BE2C (cell line): ENCODE measurements at regions not wholly inside any gene's neighbourhood (a gene's known extent, or its start where the extent isn't known, plus 50 kb on each side); places are given as distances from the start of the nearest gene placed in this dataset.

ENCODE experiments used
- DNase-seq: peaks from one replicate; pipeline ENCODE4 v3.0.0-alpha.2; 2020
- H3K27me3 ChIP-seq: fragments of 250-450 bp; sonication (Bioruptor Pico); 2 replicates; pipeline ENCODE4 v1.5.1; 2020; ENCODE audit warnings: mild to moderate bottlenecking
- H3K36me3 ChIP-seq: fragments of 250-450 bp; sonication (Bioruptor Pico); 2 replicates; pipeline ENCODE4 v1.5.1; 2020; ENCODE audit warnings: mild to moderate bottlenecking
- H3K4me1 ChIP-seq: fragments of 250-450 bp; sonication (Bioruptor Pico); 2 replicates; pipeline ENCODE4 v1.5.1; 2020
- H3K4me3 ChIP-seq: 2 replicates; pipeline ENCODE4 v1.5.1; 2011; ENCODE audit warnings: low read depth, low read length
- H3K9me3 ChIP-seq: fragments of 250-450 bp; sonication (Bioruptor Pico); 2 replicates; pipeline ENCODE4 v1.5.1; 2020
- TF ChIP-seq, protein P1 (sequence below): IDR thresholded peaks from 2 replicates; pipeline ENCODE4 v1.5.1; 2012; ENCODE audit warnings: mild to moderate bottlenecking, low read depth, low read length

DNA sequence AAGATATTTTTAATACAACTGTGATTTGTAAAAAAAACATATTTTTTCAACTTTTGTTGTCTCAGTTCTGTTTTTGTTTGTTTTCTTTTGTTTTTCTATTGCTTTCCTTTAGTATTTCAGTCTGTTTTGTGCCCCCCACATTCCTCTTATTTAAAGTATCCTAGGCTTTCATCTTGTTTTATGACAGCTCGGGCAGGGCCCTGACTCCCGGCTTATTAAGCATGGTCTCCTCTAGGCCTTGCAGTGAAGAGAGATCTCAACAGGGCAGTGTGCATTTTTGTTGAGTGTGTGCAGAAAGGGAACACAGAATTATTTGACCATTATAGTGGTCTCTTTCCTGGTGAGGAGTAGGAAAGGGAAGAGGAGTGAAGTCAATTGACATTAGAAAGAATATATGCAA lies 110.2 kb upstream of the SLC38A4 start:
- DNase-seq, result no peak
- Histone ChIP-seq H3K4me3 (no peak overlapping the region), H3K36me3 (no peaks in the 10 kb centered on the region), H3K4me1 (no peaks in the 10 kb centered on the region), H3K9me3 (no peaks in the 10 kb centered on the region; the same call in 1 of the 2 replicates), H3K27me3 (no peaks in the 10 kb centered on the region)
- TF ChIP-seq, protein P1, sequence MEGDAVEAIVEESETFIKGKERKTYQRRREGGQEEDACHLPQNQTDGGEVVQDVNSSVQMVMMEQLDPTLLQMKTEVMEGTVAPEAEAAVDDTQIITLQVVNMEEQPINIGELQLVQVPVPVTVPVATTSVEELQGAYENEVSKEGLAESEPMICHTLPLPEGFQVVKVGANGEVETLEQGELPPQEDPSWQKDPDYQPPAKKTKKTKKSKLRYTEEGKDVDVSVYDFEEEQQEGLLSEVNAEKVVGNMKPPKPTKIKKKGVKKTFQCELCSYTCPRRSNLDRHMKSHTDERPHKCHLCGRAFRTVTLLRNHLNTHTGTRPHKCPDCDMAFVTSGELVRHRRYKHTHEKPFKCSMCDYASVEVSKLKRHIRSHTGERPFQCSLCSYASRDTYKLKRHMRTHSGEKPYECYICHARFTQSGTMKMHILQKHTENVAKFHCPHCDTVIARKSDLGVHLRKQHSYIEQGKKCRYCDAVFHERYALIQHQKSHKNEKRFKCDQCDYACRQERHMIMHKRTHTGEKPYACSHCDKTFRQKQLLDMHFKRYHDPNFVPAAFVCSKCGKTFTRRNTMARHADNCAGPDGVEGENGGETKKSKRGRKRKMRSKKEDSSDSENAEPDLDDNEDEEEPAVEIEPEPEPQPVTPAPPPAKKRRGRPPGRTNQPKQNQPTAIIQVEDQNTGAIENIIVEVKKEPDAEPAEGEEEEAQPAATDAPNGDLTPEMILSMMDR, result no peak

DNA sequence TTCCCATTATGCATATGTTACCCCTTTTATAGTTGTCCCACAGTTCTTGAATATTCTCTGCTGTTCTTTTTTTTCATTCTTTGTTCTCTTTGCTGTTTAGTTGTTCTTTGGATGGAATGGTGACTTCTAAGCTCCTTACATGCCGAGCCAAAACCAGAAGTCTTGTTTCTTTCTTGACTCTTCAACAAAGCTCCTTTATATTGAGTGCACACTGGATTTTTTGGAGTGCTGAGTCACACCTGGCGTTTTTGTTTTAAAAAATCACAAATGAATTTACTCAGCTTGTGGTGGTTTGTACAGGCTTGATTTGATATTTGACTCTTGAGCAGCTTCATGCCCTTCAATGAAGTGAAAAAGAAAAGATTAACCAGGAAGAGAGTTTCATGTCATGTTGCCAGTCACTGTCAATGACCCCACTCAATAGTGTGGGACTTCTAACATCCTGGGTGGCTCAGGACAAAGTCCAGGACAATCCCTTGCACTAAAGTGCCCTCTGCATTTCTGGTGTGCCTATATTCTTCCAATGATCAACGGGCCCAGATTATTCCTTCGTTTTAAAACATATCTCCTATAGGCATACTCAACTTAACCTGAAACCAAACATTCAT lies 112.4 kb upstream of the SLC38A4 start:
- Histone ChIP-seq H3K36me3 (no peaks in the 10 kb centered on the region), H3K4me1 (no peaks in the 10 kb centered on the region), H3K27me3 (no peaks in the 10 kb centered on the region), H3K4me3 (no peak overlapping the region), H3K9me3 (no peaks in the 10 kb centered on the region; the same call in 1 of the 2 replicates)
- no peak for DNase-seq
- TF ChIP-seq, protein P1, result no peak

DNA sequence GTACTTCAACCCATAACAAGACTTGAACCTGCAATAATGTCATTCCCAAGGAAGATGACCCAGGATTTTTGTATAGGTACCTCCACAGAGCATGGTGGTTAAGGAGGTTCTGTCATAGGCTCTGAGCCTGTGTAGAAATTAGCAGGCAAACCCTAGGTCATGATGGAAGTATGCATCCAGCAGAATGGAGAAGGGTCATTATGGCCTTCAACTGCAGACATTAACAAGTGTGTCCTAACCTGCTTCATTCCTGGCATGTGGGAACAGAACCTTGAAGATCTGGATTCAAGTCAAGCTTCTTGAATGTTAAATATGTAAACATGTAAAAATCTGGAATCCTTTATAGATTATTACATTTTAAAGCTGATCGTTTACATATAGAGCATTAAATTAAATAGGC lies 116.2 kb upstream of the SLC38A4 start:
- no peak overlapping the region for H3K4me3 ChIP-seq
- DNase-seq, result no peak
- H3K4me1 ChIP-seq, result no peaks in the 10 kb centered on the region
- TF ChIP-seq, protein P1, result no peak
- no peaks in the 10 kb centered on the region; the same call in 1 of the 2 replicates for H3K9me3 ChIP-seq
- no peaks in the 10 kb centered on the region for H3K36me3 ChIP-seq
- no peaks in the 10 kb centered on the region for H3K27me3 ChIP-seq

DNA sequence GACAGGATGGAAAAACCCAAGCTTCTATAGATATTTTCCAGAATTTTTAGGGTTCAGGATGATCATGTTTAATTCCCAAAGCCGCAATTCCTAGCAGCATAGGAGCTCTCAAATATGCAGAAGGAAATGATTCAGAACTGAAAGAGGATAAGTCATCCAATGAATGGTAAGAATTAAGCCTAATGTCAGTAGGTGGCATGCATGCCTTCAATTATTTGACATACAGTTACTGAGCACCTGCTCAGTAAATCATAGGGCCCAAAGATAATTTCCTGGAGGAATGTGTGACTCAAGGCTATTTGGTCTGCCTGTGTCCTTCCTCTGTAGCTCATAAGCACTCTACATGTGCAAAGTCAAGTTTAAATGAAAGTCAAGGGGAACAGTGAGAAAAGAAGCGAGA lies 116.8 kb upstream of the SLC38A4 start:
- no peak overlapping the region for H3K4me3 ChIP-seq
- no peaks in the 10 kb centered on the region for H3K4me1 ChIP-seq
- TF ChIP-seq, protein P1, result no peak
- H3K9me3 ChIP-seq, result no peaks in the 10 kb centered on the region; the same call in 1 of the 2 replicates
- H3K36me3 ChIP-seq, result no peaks in the 10 kb centered on the region
- no peaks in the 10 kb centered on the region for H3K27me3 ChIP-seq
- DNase-seq, result no peak

DNA sequence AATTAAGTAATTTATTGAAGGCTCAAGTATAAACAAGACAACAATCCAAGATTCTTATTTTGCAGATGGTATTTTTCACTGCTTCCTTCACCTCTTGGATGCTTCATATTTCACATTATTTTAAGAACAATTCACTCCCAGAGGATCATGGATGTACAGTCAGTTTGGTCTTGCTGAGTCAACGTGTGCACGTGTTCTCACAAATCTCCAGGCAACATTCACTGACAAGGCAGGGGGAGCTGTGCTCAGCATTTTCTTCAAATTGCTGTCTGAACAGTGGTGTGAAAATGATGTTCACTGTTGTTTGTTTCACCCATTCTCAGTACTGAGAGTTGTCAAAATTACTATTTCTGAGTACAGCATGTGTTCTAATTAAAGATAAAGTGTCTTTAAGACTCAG lies 118.3 kb upstream of the SLC38A4 start:
- Histone ChIP-seq H3K9me3 (no peaks in the 10 kb centered on the region), H3K4me3 (no peak overlapping the region), H3K27me3 (no peaks in the 10 kb centered on the region), H3K4me1 (no peaks in the 10 kb centered on the region), H3K36me3 (no peaks in the 10 kb centered on the region)
- no peak for DNase-seq
- TF ChIP-seq, protein P1, result 0 out of 2 replicates have a peak, but pooled peaks have one; percentile 7

DNA sequence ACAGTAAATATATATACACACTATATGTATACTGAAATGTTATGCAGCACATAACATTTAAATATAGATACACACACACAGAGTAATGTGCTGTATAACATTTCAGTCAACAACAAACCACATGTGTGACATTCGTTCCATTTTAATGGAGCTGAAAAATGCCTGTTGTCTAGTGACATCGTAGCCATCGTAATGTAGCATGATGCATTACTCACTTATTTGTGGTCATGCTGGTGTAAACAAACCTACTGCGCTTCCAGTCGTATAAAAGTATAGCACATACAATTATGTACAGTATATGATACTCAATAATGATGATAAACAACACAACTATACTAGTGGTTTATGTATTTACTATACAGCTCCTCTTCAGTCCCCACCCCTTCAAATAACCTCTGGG lies 119.0 kb upstream of the SLC38A4 start:
- DNase-seq, result no peak
- Histone ChIP-seq H3K4me3 (no peak overlapping the region), H3K9me3 (no peaks in the 10 kb centered on the region), H3K4me1 (no peaks in the 10 kb centered on the region), H3K27me3 (no peaks in the 10 kb centered on the region), H3K36me3 (no peaks in the 10 kb centered on the region)
- TF ChIP-seq, protein P1, result no peak
